NB4 (cell line): ENCODE measurements at regions not wholly inside any gene's neighbourhood (a gene's known extent, or its start where the extent isn't known, plus 50 kb on each side); places are given as distances from the start of the nearest gene placed in this dataset.

Experiments
- MAX ChIP-seq: IDR thresholded peaks from 2 replicates; pipeline ENCODE4 v1.6.1; 2011; ENCODE audit warnings: low read depth, low read length
- MYC ChIP-seq: IDR thresholded peaks from 2 replicates; pipeline ENCODE4 v1.6.1; 2011; ENCODE audit warnings: low read depth, low read length
- POLR2A ChIP-seq: IDR thresholded peaks from 2 replicates; pipeline ENCODE4 v1.6.1; 2011; ENCODE audit warnings: mild to moderate bottlenecking; ENCODE audit not compliant: insufficient read length; ENCODE audit errors: extremely low read depth
- TF ChIP-seq, protein P1 (sequence below): IDR thresholded peaks from one replicate; pipeline ENCODE4 v1.5.1; 2012; ENCODE audit warnings: low read depth, low read length

DNA sequence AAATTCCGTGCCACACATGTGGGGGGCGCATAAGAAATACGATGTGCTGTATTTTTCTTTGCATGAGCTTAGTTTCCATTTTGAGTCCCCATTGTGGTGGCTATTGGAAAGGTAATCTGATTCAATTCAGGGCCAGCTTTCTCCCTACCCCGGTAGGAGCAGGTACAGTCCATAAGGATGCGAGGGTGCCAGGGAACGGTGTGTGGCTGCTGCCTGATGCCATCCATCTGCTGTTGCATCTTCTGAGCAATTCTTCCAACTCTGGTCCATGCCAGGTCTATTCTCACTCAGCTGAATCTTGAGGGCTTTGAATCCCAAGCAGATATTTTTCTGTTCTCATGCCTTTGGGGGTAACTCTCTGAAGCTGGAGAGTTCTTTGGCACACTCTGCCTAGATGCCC lies 392.7 kb downstream of the AGTPBP1 start:
- TF ChIP-seq, protein P1, sequence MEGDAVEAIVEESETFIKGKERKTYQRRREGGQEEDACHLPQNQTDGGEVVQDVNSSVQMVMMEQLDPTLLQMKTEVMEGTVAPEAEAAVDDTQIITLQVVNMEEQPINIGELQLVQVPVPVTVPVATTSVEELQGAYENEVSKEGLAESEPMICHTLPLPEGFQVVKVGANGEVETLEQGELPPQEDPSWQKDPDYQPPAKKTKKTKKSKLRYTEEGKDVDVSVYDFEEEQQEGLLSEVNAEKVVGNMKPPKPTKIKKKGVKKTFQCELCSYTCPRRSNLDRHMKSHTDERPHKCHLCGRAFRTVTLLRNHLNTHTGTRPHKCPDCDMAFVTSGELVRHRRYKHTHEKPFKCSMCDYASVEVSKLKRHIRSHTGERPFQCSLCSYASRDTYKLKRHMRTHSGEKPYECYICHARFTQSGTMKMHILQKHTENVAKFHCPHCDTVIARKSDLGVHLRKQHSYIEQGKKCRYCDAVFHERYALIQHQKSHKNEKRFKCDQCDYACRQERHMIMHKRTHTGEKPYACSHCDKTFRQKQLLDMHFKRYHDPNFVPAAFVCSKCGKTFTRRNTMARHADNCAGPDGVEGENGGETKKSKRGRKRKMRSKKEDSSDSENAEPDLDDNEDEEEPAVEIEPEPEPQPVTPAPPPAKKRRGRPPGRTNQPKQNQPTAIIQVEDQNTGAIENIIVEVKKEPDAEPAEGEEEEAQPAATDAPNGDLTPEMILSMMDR, result no peak
- no peak for TF ChIP-seq POLR2A
- TF ChIP-seq MYC, result no peak
- no peak for TF ChIP-seq MAX
